ENCODE measurements at regions not wholly inside any gene's neighbourhood (a gene's known extent, or its start where the extent isn't known, plus 50 kb on each side); places are given as distances from the start of the nearest gene placed in this dataset.

DNA sequence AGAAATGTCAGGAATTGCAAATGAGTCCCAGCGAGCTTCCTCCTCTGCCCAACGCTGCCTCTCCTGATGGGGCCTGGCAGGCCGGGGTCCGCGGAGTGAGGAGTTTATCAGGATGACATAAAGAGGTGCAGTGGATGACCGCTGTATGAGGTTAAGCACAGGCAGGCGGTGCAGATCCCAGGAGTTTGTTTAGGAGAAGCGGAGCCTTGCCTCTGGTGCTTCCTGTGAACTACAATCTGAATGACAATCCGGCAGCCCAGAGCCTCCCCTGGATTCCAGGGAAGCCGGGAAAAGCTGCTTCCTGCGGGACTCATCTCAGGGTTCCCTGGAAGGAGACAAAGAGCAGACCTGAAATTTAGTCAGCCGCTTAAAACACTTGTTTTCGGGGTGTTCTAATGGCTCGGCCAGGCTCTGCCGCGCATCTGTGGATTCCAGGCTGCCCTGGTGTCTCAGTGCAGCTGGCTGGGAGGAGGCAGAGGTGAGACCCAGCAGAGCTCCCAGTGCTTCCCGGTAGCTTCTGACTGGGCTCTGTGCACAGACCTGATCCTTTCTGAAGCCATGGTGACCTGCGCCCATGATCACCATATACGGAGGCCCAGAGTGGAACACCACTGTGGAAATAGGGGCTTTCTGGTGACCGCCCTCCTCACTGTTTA lies 69.8 kb upstream of the IRX4 start:
- Histone ChIP-seq H3K9me3 (no peaks in the 10 kb centered on the region), H3K27ac (no peak overlapping the region), H3K4me3 (no peak overlapping the region), H3K36me3 (no peaks in the 10 kb centered on the region), H3K4me1 (no peaks in the 10 kb centered on the region), H3K27me3 (no peaks in the 10 kb centered on the region)
- DNase-seq (no peak), ATAC-seq (ENCODE audit: low FRiP score in 2 of 2) (no peak)
- TF ChIP-seq, protein P1, sequence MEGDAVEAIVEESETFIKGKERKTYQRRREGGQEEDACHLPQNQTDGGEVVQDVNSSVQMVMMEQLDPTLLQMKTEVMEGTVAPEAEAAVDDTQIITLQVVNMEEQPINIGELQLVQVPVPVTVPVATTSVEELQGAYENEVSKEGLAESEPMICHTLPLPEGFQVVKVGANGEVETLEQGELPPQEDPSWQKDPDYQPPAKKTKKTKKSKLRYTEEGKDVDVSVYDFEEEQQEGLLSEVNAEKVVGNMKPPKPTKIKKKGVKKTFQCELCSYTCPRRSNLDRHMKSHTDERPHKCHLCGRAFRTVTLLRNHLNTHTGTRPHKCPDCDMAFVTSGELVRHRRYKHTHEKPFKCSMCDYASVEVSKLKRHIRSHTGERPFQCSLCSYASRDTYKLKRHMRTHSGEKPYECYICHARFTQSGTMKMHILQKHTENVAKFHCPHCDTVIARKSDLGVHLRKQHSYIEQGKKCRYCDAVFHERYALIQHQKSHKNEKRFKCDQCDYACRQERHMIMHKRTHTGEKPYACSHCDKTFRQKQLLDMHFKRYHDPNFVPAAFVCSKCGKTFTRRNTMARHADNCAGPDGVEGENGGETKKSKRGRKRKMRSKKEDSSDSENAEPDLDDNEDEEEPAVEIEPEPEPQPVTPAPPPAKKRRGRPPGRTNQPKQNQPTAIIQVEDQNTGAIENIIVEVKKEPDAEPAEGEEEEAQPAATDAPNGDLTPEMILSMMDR (IDR thresholded peaks at IDR 0.05), result no peak
- TF ChIP-seq POLR2A (IDR thresholded peaks at IDR 0.05), result no peak
- no peak for TF ChIP-seq POLR2AphosphoS5 (IDR thresholded peaks at IDR 0.05)
- TF ChIP-seq EP300 (IDR thresholded peaks at IDR 0.05), result no peak
- 23 to 34% methylated on average over 11 to 20 of the region's 20 CpGs for WGBS, 2 donors

DNA sequence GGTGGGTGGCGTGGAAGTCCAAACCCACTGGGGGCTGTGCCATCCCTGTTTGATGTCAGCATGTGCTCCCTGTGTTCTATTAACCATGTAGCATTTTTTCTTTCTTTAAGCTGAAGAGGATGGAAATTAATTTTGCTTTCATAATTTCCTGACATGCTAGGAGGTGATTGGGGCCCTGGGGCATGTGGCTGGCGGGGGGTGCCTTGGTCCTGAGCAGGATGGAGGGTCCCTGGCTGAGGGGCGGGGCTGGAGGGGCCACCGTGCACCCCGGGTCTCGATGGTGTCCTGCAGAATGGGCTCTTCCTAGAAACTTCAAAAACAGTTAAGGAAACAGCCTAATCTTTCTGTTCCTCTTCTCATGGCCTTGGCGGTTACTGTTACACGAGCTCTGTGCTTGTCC lies 69.3 kb upstream of the IRX4 start:
- DNase-seq, result no peak

DNA sequence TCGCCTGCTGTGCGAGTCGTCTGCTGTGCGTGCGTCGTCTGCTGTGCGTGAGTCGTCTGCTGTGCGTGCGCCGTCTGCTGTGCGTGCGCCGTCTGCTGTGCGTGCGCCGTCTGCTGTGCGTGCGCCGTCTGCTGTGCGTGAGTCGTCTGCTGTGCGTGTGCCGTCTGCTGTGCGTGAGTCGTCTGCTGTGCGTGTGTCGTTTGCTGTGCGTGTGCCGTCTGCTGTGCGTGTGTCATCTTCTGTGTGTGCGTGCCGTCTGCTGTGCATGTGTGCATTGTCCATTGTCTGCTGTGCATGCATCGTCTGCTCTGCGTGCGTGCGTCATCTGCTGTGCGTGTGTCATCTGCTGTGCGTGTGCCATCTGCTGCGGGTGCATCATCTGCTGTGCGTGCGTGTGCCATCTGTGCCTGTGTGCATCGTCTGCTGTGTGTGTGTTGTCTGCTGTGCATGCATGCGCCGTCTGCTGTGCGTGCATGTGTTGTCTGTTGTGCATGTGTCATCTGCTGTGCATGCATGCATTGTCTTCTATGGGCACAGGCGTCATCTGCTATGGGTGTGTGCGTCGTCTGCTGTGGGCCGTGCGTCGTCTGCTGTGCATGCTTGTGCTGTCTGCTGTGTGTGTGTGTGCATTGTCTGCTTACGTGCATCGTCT lies 68.6 kb upstream of the IRX4 start:
- Histone ChIP-seq H3K36me3 (no peaks in the 10 kb centered on the region), H3K27ac (no peak overlapping the region), H3K4me1 (no peaks in the 10 kb centered on the region), H3K27me3 (no peaks in the 10 kb centered on the region), H3K4me3 (no peak overlapping the region), H3K9me3 (no peaks in the 10 kb centered on the region)
- no peak for ATAC-seq (ENCODE audit: low FRiP score in 2 of 2)
- WGBS, 2 donors, result 92% methylated on average over 22 to 54 of the region's 54 CpGs
- TF ChIP-seq EP300 (IDR thresholded peaks at IDR 0.05) (no peak), POLR2AphosphoS5 (IDR thresholded peaks at IDR 0.05) (no peak), POLR2A (IDR thresholded peaks at IDR 0.05) (no peak)
- TF ChIP-seq, protein P1 (IDR thresholded peaks at IDR 0.05), result no peak
- DNase-seq, result no peak

More for the DNA sequence above, 69.3 kb upstream of the IRX4 start:
- ATAC-seq (ENCODE audit: low FRiP score in 2 of 2), result no peak
- H3K4me3 ChIP-seq, result no peak overlapping the region
- 50 to 53% methylated on average over 8 of the region's 8 CpGs for WGBS, 2 donors
- no peaks in the 10 kb centered on the region for H3K27me3 ChIP-seq
- H3K36me3 ChIP-seq, result no peaks in the 10 kb centered on the region
- H3K4me1 ChIP-seq, result no peaks in the 10 kb centered on the region
- H3K27ac ChIP-seq, result no peak overlapping the region
- H3K9me3 ChIP-seq, result no peaks in the 10 kb centered on the region
- TF ChIP-seq EP300 (IDR thresholded peaks at IDR 0.05), result no peak
- TF ChIP-seq, protein P1 (IDR thresholded peaks at IDR 0.05), result no peak
- no peak for TF ChIP-seq POLR2A (IDR thresholded peaks at IDR 0.05)
- no peak for TF ChIP-seq POLR2AphosphoS5 (IDR thresholded peaks at IDR 0.05)

DNA sequence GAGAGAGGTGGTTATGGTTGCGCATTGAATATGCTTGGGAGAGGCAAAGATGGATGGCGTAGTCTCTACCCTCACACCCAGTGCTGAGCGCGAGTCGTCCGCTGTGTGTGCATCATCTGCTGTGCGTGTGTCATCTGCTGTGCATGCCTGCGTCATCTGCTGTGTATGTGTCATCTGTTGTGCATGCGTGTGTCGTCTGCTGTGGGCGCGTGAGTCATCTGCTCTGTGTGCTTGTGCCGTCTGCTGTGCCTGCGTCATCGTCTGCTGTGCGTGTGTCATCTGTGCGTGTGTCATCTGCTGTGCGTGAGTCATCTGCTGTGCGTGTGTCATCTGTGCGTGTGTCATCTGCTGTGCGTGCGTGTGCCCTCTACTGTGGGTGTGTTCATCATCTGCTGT lies 68.0 kb upstream of the IRX4 start:
- no peaks in the 10 kb centered on the region for H3K9me3 ChIP-seq
- no peak for TF ChIP-seq POLR2A (IDR thresholded peaks at IDR 0.05)
- no peak for TF ChIP-seq POLR2AphosphoS5 (IDR thresholded peaks at IDR 0.05)
- no peak for TF ChIP-seq EP300 (IDR thresholded peaks at IDR 0.05)
- TF ChIP-seq, protein P1 (IDR thresholded peaks at IDR 0.05), result no peak
- no peaks in the 10 kb centered on the region for H3K27me3 ChIP-seq
- no peaks in the 10 kb centered on the region for H3K4me1 ChIP-seq
- WGBS, 2 donors, result 93 to 96% methylated on average over 10 to 17 of the region's 22 CpGs
- no peak overlapping the region for H3K27ac ChIP-seq
- H3K36me3 ChIP-seq, result no peaks in the 10 kb centered on the region
- no peak overlapping the region for H3K4me3 ChIP-seq
- peak; percentile 7 to 24 for ATAC-seq (ENCODE audit: low FRiP score in 2 of 2)
- DNase-seq, result no peak
